GM19240 (cell line): ENCODE measurements at regions not wholly inside any gene's neighbourhood (a gene's known extent, or its start where the extent isn't known, plus 50 kb on each side); places are given as distances from the start of the nearest gene placed in this dataset.

Source experiments
- DNase-seq: peaks from one replicate; pipeline ENCODE4 v3.0.0; 2011; ENCODE audit warnings: low spot score; ENCODE audit not compliant: insufficient read length

GRCh38 chr11:116563028-116563711, 209.6 kb downstream of the BUD13 start:
- no peak for DNase-seq

GRCh38 chr11:116560589-116560988, 212.2 kb downstream of the BUD13 start:
- DNase-seq = no peak

GRCh38 chr11:116558504-116559211, 214.1 kb downstream of the BUD13 start:
- no peak for DNase-seq

- no peak for DNase-seq
Measured at GRCh38 chr11:116557282-116557681, 215.5 kb downstream of the BUD13 start.

- DNase-seq = no peak
Measured at GRCh38 chr11:116556483-116556882, 216.3 kb downstream of the BUD13 start.

GRCh38 chr11:116553482-116553881, 219.3 kb downstream of the BUD13 start:
- DNase-seq = no peak

DNA sequence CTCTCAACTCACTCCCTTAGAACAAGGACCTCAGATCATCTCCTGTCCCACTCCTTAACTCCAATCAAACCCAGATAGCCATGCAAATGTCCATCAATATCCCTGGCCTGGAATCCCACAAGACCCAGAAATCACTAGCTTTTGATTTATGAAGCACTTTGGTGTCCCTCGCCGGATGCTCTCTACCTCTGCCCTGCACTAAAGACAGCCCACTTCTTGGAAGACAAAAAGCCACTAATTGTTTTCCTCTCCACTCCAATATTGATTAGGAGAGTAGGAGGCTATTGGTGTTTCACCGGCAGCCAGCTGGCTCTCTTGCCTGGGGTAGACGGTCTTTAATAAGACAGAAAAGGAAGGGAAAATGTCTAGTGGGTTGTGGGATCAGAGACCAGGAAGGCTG, 221.2 kb downstream of the BUD13 start:
- no peak for DNase-seq

GRCh38 chr11:116548256-116548655, 224.5 kb downstream of the BUD13 start:
- no peak for DNase-seq

DNA sequence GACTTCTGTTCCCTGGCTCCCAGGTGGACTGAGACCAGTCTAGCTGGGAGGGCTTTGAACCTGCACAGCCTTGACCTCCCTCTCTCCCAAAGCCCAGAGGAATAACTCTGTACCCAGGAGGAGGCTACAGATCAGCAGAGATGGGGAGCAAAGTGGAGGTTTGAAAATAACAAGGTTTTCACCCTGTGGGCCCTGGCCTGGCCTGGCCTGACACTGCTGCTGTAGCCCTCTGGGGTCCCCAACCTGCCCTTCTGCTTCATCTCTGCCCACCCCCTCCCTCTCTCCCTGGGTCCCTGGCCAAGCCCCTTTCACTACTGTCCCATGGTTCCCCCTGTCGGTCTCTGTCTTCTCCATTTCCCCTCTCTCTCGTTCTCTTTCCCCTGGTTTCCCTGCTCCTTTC, 225.2 kb downstream of the BUD13 start:
- no peak for DNase-seq

GRCh38 chr11:116545912-116546311, 226.9 kb downstream of the BUD13 start:
- no peak for DNase-seq

DNA sequence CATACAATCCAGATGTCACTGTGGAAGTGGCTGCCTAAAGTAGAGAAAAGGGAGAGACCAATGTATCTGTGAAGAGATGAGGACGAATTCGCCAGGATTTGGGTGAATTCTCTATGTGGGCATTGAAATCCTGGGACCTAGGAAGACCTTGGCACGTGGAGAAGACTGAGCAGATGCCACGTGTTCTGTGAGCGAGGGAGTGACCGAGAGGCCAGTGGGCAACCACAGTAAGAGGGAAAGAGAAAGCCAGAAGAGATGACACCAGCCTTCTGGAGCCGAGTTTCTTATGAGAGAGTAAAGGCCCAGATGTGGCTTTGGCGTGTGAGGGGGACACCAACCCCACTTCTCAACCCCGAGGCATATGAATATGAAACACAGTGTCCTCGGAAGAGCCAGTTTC, 228.1 kb downstream of the BUD13 start:
- no peak for DNase-seq

GRCh38 chr11:116543911-116544475, 228.8 kb downstream of the BUD13 start:
- no peak for DNase-seq

- no peak for DNase-seq
Measured at GRCh38 chr11:116543099-116543498, 229.7 kb downstream of the BUD13 start.

- DNase-seq = no peak
Measured at GRCh38 chr11:116542406-116542805, 230.4 kb downstream of the BUD13 start.

GRCh38 chr11:116541460-116541859, 231.3 kb downstream of the BUD13 start:
- DNase-seq = no peak

- no peak for DNase-seq
Measured at GRCh38 chr11:116540645-116541304, 232.0 kb downstream of the BUD13 start.

GRCh38 chr11:116539836-116540418, 232.9 kb downstream of the BUD13 start:
- no peak for DNase-seq

GRCh38 chr11:116539211-116539610, 233.6 kb downstream of the BUD13 start:
- no peak for DNase-seq

- no peak for DNase-seq
Measured at GRCh38 chr11:116538677-116539076, 234.1 kb downstream of the BUD13 start.

DNA sequence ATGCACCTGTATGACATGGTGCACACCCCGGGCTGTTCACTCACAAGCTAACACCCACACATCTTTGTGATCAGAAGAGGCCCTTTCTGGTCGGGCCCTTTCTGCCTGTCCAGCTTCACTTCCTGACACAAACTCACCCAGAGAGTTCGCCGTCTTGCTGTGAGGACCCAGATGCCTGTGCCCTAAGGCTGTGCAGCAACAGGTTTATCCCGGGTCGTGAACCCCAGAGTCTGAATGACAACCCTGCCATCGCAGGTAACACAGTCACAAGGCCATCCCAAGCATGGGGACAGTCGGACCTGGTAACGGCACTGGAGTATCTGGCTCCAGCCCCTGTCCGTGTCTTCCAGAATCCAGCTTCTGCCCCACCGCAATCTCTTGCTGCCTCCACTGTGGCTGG, 235.1 kb downstream of the BUD13 start:
- DNase-seq = no peak

GRCh38 chr11:116537121-116537520, 235.7 kb downstream of the BUD13 start:
- DNase-seq = no peak

GRCh38 chr11:116536416-116536815, 236.4 kb downstream of the BUD13 start:
- DNase-seq = no peak
